ENCODE measurements at regions not wholly inside any gene's neighbourhood (a gene's known extent, or its start where the extent isn't known, plus 50 kb on each side); places are given as distances from the start of the nearest gene placed in this dataset.
"Not testable (repeated sequence)": the region's sequence is repeated elsewhere in the genome, so short reads cannot be mapped to it uniquely, and the experiment has no call there.

GRCh38 chr2:49360407-49360767 lies 206.1 kb upstream of the FSHR start:
- Mint-ChIP-seq H3K27me3 (ENCODE audit: low read depth in 3 of 3) (peaks cover 0 to 5% (median 2%) of the 10 kb centered on the region in 3 donors), H3K4me1 (no peaks in the 10 kb centered on the region), H3K27ac (no peak overlapping the region), H3K4me3 (no peak overlapping the region), H3K36me3 (peaks cover 0 to 4% (median 0%) of the 10 kb centered on the region in 3 donors), H3K9me3 (peaks cover 6 to 42% (median 18%) of the 10 kb centered on the region in 6 donors)
- no peak for DNase-seq

GRCh38 chr2:49359721-49360406 lies 205.5 kb upstream of the FSHR start:
- Mint-ChIP-seq H3K4me1 (no peaks in the 10 kb centered on the region), H3K27ac (no peak overlapping the region), H3K27me3 (ENCODE audit: low read depth in 3 of 3) (peaks cover 0 to 5% (median 2%) of the 10 kb centered on the region in 3 donors), H3K4me3 (no peak overlapping the region), H3K36me3 (peaks cover 0 to 4% (median 0%) of the 10 kb centered on the region in 3 donors), H3K9me3 (peaks cover 6 to 42% (median 17%) of the 10 kb centered on the region in 6 donors)
- no peak for DNase-seq

DNA sequence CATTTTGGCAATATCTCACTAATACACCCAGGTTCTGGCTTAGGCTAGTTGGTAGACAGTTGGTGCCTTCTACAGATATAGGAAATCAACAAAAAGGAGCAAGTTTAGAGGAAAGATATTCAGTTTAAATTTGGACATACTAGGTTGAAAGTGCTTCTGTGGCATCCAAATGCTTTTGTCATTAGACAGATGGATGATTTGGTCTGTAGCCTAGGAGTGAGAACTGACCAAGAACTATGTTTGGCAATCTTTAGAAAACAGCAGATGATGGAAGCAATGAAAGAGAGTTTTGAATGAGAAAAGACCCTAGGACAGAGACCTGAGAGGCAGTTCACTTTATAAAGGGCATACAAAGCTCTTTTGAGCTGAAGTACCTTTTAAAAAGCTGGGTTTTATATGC lies 201.3 kb upstream of the FSHR start:
- Mint-ChIP-seq H3K4me1 (no peaks in the 10 kb centered on the region), H3K36me3 (no peaks in the 10 kb centered on the region), H3K27me3 (ENCODE audit: low read depth in 3 of 3) (peaks cover 0 to 5% (median 2%) of the 10 kb centered on the region in 3 donors), H3K4me3 (no peak overlapping the region), H3K27ac (no peak overlapping the region), H3K9me3 (peaks cover 8 to 30% (median 16%) of the 10 kb centered on the region in 6 donors)
- DNase-seq, result no peak

GRCh38 chr2:49351560-49351959 lies 197.2 kb upstream of the FSHR start:
- Mint-ChIP-seq H3K4me1 (no peaks in the 10 kb centered on the region), H3K27me3 (ENCODE audit: low read depth in 3 of 3) (peaks cover 0 to 1% (median 0%) of the 10 kb centered on the region in 3 donors), H3K4me3 (no peak overlapping the region), H3K36me3 (no peaks in the 10 kb centered on the region), H3K27ac (no peak overlapping the region), H3K9me3 (peaks cover 7 to 15% (median 12%) of the 10 kb centered on the region in 6 donors)
- no peak for DNase-seq

- Mint-ChIP-seq H3K36me3 (no peaks in the 10 kb centered on the region), H3K9me3 (peaks cover 5 to 13% (median 8%) of the 10 kb centered on the region in 6 donors), H3K27ac (no peak overlapping the region), H3K27me3 (ENCODE audit: low read depth in 3 of 3) (peaks cover 0 to 1% (median 0%) of the 10 kb centered on the region in 3 donors), H3K4me3 (no peak overlapping the region), H3K4me1 (no peaks in the 10 kb centered on the region)
- DNase-seq, result no peak
Measured at GRCh38 chr2:49343638-49344037, 189.3 kb upstream of the FSHR start.

DNA sequence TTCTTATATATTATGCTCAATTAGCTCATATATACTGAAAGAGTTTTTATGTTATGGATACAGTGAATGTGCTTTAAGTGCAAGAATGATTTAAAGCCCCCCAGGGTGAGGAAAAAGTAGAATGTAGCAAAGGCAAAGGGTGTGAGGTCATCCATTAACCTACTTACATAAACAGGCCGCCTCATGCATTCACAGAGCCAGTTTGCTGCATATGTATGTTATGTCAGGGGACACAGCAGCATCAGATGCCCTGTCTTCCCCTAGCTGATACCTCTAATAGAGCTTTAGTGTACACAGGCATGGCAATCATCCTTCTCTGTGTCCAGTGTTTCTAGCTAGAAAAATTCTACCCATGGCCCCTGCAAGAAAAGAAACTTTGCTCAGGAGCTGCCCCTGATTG lies 187.8 kb upstream of the FSHR start:
- H3K27me3 Mint-ChIP-seq (ENCODE audit: low read depth in 3 of 3), result peaks cover 0 to 1% (median 0%) of the 10 kb centered on the region in 3 donors
- H3K36me3 Mint-ChIP-seq, result no peaks in the 10 kb centered on the region
- no peak overlapping the region for H3K4me3 Mint-ChIP-seq
- H3K9me3 Mint-ChIP-seq, result peaks cover 3 to 9% (median 7%) of the 10 kb centered on the region in 6 donors
- H3K27ac Mint-ChIP-seq, result no peak overlapping the region
- H3K4me1 Mint-ChIP-seq, result no peaks in the 10 kb centered on the region
- no peak for DNase-seq

DNA sequence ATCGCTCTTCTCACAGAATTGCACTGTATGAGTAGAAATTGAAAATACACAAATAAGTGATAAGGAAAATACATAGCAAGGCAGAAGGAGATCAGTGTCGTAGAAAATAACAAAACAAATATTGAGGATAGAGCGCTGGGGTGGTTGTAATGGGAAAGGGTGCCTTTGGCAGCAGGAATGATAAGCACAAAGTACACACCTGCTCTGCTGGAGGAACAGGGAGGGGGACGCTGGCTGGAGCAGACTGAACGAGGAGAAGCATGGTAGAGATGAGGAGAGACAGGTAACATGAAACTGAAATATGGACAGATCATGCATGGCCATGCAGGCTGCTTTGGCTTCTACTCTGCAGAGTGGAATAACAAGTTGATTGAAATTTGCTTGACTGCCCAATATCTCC lies 181.2 kb upstream of the FSHR start:
- Mint-ChIP-seq H3K9me3 (peaks cover 0 to 16% (median 5%) of the 10 kb centered on the region in 6 donors), H3K4me3 (no peak overlapping the region), H3K27me3 (ENCODE audit: low read depth in 3 of 3) (no peaks in the 10 kb centered on the region)

DNA sequence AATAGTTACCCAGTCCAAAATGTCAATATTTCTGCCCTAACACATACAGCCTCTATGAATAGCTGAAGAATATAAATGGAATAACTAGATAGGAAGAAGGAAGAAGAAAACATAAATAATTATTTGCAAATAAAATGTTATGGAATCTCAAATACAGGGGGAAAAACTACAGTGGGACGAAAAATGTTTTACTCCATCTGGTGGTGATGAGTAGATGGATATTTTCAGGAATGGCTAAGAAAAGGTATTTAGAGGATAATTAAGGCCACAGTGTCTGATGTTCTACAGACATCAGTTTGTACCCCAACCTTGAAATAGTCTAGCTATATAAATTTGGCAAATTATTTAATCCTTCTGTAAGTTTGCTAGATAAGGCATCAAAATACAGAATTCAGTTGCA lies 178.1 kb upstream of the FSHR start:
- H3K36me3 Mint-ChIP-seq, result no peaks in the 10 kb centered on the region
- no peaks in the 10 kb centered on the region for H3K4me1 Mint-ChIP-seq
- no peak for DNase-seq
- no peak overlapping the region for H3K27ac Mint-ChIP-seq
- no peak overlapping the region for H3K4me3 Mint-ChIP-seq
- peaks cover 0 to 23% (median 5%) of the 10 kb centered on the region in 6 donors for H3K9me3 Mint-ChIP-seq
- H3K27me3 Mint-ChIP-seq (ENCODE audit: low read depth in 3 of 3), result no peaks in the 10 kb centered on the region

More for the DNA sequence above, 181.2 kb upstream of the FSHR start:
- Mint-ChIP-seq H3K27ac (no peak overlapping the region), H3K36me3 (no peaks in the 10 kb centered on the region), H3K4me1 (no peaks in the 10 kb centered on the region)
- DNase-seq, result no peak

GRCh38 chr2:49318531-49318930 lies 164.2 kb upstream of the FSHR start:
- DNase-seq, result no peak
- H3K9me3 Mint-ChIP-seq, result peaks cover 0 to 16% (median 8%) of the 10 kb centered on the region in 6 donors
- H3K27ac Mint-ChIP-seq, result no peak overlapping the region
- H3K4me3 Mint-ChIP-seq, result no peak overlapping the region
- H3K36me3 Mint-ChIP-seq, result no peaks in the 10 kb centered on the region
- no peaks in the 10 kb centered on the region for H3K27me3 Mint-ChIP-seq (ENCODE audit: low read depth in 3 of 3)
- H3K4me1 Mint-ChIP-seq, result no peaks in the 10 kb centered on the region

DNA sequence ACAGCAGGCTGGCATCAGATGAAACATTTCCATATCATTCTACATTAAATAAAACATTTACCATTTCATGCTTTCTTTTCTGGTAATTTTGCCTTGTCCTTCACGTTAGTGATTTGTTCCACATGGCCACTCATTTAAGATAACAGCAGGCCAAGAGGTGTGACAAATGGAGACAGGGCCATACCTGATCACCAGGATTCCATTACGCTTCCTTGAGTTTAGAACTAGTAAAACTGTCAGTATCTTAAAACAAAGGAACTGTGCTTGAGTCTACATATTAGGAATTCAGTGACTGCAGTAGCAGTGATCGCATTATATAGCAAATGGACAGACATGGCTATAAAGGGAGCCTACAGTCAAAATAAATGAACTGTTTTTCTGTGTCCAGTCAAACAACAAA lies 155.1 kb upstream of the FSHR start:
- Mint-ChIP-seq H3K4me3 (no peak overlapping the region), H3K36me3 (no peaks in the 10 kb centered on the region), H3K4me1 (no peaks in the 10 kb centered on the region), H3K27me3 (ENCODE audit: low read depth in 3 of 3) (no peaks in the 10 kb centered on the region), H3K9me3 (peaks cover under 1 to 38% (median 16%) of the 10 kb centered on the region in 6 donors), H3K27ac (no peak overlapping the region)
- no peak for DNase-seq

DNA sequence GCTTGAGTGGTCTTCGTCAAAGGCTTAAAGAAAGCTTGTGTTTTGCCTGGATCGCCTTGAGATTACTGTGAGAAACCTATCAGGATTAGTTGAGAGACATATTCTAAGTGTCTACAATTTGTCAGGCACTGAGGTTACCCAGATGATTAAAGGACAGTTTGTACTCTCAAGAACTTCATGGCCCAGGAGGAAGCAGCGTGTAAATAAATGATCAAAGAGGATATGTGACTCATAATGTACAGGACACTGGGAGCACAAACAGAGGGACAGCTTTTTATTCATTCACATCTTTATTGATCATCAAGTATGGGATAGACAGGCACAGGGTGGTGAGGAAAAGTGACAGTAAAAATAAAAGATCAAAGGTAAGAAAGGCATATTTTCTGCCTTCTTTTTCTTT lies 152.6 kb upstream of the FSHR start:
- no peak overlapping the region for H3K27ac Mint-ChIP-seq
- H3K36me3 Mint-ChIP-seq, result no peaks in the 10 kb centered on the region
- no peak overlapping the region for H3K4me3 Mint-ChIP-seq
- no peaks in the 10 kb centered on the region for H3K4me1 Mint-ChIP-seq
- H3K27me3 Mint-ChIP-seq (ENCODE audit: low read depth in 3 of 3), result no peaks in the 10 kb centered on the region
- no peak for DNase-seq
- peaks cover 12 to 39% (median 18%) of the 10 kb centered on the region in 6 donors for H3K9me3 Mint-ChIP-seq

GRCh38 chr2:49298693-49299092 lies 144.4 kb upstream of the FSHR start:
- not testable (repeated sequence) for H3K4me1 Mint-ChIP-seq; H3K27me3 Mint-ChIP-seq (ENCODE audit: low read depth in 3 of 3); H3K4me3 Mint-ChIP-seq; DNase-seq; H3K27ac Mint-ChIP-seq; H3K36me3 Mint-ChIP-seq
- H3K9me3 Mint-ChIP-seq, result peaks cover 7 to 19% (median 17%) of the 10 kb centered on the region in 6 donors

GRCh38 chr2:49298230-49298629 lies 143.9 kb upstream of the FSHR start:
- Mint-ChIP-seq H3K4me3 (no peak overlapping the region), H3K9me3 (peaks cover 5 to 19% (median 17%) of the 10 kb centered on the region in 6 donors), H3K27me3 (ENCODE audit: low read depth in 3 of 3) (peaks cover 0 to 2% (median 0%) of the 10 kb centered on the region in 3 donors), H3K4me1 (no peaks in the 10 kb centered on the region), H3K27ac (no peak overlapping the region), H3K36me3 (no peaks in the 10 kb centered on the region)
- DNase-seq, result no peak

DNA sequence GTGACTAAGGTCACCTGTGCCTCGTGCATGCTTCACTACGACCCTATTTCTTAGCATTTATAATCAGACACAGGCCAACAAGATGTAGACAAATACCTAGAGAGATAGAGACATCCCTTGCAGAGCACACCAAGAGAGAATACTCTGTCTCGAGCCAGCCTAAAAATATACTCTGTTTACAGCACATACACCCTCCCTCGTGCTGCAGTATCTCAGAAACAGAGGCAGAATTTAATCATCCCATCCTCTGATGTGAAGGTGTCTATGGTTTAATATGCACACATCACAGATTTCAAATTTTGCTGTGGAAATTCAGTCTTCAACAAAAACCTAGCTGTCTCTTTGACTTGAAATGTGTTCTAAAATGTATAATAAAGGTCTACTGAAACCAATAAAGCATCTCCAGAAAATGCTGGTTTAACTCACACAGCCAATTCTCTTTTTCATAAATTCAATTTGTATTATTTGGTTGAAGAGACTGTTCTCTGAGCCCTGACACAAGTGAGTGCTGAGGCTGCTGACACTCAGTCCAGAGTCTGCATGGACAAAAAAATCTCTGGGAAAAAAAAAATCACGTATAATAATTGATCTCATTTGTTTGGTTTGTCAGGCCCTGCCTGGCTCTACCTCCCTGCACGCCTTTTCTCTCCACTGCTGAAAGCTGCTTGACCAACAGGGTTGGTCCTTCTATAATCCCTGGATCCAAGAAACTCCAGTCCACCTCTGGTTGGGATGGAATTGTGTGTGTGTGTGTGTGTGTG lies 142.0 kb upstream of the FSHR start:
- Mint-ChIP-seq H3K9me3 (peaks cover 3 to 16% (median 12%) of the 10 kb centered on the region in 6 donors), H3K4me3 (no peak overlapping the region), H3K27me3 (ENCODE audit: low read depth in 3 of 3) (peaks cover 0 to 4% (median 0%) of the 10 kb centered on the region in 3 donors), H3K36me3 (peaks cover 0 to 5% (median 0%) of the 10 kb centered on the region in 3 donors), H3K4me1 (no peaks in the 10 kb centered on the region), H3K27ac (no peak overlapping the region)
- DNase-seq, result no peak
